NCI-H1105 (cell line): ENCODE measurements at regions not wholly inside any gene's neighbourhood (a gene's known extent, or its start where the extent isn't known, plus 50 kb on each side); places are given as distances from the start of the nearest gene placed in this dataset.

Source experiments
- DNase-seq: peaks from one replicate; lab custom pipeline; 2025; lab: John Stamatoyannopoulos, UW

DNA sequence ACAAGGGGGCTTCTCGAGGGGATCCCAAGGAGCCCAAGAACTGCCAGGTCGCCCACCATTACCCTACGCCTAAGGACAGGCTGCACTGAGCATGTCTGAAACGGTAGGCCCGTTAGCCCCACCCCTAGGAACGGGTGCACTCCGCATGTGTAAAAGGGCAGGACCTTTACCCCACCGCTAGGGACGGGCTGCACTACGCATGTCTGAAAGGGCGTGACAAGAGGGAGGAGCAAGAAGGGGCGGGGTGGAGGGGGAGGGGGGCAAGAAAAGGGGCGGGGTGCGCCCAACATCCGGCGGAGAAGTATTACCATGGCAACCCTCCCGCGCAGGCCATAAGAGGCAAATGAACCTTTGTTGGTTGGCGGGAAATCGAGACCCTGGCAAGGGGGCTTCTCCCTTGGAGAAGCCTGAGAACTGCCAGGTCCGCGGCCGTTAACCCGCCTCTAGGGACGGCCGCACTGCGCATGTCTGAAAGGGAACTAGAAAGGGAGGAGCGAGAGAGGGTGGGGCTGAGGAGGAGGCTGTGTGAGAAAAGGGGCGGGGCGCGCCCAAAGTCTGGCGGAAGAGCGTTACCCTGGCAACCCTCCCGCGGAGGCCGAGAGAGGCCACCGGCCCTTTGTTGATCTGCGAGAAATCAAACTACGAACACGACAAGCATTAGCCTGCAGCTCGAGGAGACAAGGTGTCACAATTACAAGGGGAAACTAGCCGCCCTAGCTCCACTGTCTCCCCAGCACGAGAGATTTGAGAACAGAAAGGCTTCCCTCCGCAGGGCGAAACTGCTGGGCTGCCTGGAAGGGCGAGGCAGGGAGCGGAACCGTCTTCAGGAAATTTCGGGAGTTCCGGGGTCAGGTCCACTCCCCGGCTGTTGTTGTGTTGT lies 2046.8 kb downstream of the TP53TG3F start:
- no peak for DNase-seq

DNA sequence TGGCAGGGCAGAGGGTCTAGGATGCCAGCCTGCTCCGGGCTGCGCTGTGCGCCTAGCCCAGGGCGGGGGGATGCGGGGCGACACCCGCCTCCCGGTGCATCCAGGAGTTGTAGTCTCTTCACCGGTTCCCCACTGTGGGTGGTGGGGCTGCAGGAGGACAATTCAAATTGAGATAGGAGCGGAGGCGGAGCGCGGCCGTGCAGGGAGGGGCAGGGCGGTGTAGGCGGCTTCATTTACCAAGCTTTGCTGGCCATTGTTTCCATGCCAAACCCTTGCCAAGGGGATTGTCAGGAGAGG lies 2047.4 kb downstream of the TP53TG3F start:
- DNase-seq = no peak

DNA sequence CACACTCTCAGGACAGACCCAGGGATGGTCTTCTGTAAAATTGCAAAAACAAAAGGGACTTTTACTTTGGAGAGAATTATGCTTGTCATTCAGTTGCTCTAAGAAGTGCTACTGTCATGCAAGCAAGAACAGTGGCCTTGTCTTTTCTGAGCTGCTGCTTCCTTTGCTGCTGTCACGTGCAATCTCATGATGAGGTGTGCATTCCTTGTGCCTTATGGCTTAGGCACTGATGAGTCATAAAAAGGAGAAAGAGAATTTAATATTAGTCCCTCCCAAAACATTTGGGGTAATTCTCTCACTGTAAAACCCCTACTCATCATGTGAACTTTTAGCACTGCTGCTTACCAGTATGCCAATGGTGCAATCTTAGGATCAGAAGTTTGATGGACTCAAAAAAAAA lies 2051.3 kb downstream of the TP53TG3F start:
- DNase-seq = no peak

DNA sequence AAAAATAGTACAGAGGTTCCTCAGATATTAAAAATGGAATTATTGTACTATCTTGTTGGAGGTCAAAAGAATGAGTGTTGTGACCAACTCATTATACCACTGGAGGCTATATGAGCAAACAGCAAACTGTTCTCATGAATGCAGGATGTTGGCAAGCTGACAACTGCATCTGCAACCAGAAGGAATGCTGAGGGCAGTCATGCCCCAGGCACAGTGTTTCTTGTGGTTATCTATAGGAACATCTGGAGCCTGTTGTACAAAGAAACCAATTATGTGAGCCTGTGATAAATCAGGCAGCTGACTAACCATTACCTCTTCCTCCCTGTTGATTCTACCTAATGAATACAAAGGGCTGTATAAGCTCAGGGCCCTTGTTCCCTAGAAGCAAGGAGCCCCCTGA lies 2057.1 kb downstream of the TP53TG3F start:
- no peak for DNase-seq

DNA sequence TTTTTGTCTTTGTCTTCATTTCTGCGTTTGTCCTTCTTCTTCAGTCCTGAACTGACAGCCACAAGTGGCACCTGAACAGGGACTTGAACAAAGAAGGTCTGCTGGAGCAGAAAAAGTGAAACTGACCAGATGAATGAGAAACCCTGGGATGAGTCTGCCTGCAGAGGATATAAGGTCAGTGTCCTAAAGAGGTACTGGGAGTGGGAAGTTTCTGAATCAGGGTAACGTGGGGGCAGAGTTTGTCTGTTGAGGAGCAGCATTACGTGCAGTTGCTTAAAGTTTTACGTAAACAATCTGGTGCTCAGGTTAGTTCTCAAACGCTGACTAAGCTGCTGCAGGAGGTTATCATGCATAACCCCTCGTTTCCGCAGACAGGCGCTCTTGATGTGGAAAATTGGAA lies 2057.6 kb downstream of the TP53TG3F start:
- no peak for DNase-seq

DNA sequence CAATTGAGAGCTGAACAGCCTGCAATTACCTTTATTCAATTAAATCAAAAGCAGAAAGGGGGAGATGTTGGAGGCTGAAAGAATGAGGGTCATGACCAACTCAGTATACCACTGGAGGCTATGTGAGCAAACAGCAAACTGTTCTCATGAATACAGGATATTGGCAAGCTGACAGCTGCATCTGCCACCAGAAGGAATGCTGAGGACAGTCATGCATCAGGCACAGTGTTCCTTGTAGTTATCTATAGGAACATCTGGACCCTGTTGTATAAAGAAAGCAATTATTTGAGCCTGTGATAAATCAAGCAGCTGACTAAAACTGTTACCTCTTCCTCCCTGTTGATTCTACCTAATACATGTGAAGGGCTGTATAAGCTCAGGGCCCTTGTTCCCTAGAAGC lies 2064.6 kb downstream of the TP53TG3F start:
- DNase-seq = no peak

DNA sequence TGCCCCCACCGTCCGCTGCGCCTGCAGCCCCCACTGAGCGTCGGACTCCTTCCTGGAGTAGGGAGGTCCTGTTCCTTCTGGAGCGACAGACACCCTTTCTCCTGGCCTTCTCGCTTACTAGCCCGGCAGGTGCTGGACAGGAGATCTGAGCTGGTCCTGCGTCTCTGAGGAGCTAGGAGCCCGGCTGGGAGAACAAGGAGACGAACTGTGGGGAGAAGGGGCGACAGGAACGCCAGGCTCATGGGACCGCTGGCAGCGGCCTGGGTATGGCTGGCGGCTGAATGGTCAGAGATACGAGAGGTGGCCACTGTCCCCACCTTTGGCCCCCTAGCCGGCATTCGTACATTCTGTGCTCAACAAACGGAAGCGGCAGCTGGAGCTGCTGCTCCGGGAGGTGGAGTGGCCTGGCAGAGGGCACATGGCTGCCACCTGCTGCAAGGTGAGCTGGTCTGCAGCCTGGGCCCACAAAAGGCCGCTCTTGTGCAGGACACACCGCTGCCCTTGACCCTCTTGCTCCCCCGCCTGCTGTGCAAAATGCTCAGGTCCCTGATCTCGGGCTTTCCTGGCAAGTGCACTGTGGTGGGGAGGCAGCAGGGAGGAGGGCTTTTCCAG lies 2066.7 kb downstream of the TP53TG3F start:
- peak; percentile 13 for DNase-seq

DNA sequence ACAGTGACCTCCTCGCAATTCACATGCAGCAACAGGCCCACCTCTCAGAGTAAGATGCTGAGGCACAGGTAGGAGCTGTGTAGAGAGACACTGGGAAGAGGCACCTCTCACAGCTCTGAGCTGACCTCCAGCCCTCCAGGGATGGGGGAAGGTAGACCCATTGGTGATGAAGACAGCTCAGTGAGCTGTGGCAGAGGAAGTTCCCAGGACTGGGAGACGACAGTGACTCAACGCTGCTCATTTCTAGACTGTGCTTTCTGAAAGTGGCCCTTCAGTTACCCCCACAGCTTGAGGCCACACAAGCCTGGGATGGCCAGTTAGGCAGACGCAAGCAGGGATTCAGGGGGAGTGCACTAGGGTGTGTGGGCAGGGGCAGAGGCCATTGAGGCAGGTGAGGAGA lies 2073.2 kb downstream of the TP53TG3F start:
- DNase-seq = no peak

DNA sequence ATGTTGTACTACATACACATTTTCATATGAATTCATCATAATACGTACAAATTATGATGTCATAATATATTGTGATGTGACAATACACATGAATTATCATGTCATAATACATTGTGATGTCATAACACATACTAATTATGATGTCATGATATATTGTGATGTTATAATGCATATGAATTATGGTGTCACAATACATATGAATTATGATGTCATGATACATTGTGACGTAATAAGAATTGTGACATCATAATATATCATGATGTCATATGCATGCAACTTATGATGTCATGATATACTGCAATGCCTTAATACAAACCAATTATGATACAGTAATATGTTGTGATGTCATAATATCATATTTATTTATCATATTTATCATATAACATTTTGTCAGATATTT lies 2074.3 kb downstream of the TP53TG3F start:
- no peak for DNase-seq

DNA sequence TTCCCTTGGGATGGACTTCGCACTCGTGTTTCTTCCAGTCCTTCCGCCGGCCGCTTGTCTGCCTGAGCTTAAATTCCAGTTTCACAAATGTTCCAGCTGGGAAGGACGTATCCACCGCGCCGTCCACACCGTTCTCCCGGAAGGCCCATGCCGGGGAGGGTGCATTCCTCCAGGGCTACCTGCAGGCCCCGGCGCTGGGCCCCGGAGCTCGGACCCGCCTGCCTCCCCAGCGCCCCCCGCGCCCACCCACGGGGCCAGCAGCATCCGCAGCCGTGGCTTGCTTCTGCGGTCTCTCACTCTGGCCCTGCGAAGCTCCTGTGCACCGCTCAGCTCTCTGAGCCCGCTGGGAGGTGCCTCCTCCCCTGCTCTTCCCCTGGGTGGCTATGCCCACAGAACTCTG lies 2084.1 kb downstream of the TP53TG3F start:
- DNase-seq = no peak

DNA sequence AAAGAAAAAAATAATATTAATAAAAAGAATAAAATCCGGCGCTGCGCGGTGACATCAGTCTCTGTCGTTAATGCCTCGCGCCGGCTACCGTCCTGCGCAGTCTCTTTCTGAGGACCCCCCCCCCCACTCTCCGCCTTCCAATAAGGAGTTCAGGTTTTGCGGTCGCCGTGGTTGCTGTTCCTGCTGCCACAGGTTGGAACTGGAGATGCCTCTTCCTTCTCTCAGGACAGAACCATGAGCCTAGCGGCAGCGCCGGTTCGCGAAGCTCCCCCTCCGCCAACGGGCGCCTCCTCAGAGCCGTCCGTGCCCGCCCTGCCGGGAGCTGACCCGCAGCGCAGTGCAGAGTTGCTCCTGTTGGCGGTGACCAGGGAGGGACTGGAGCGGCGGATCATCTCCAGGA lies 2093.4 kb downstream of the TP53TG3F start:
- DNase-seq = no peak

DNA sequence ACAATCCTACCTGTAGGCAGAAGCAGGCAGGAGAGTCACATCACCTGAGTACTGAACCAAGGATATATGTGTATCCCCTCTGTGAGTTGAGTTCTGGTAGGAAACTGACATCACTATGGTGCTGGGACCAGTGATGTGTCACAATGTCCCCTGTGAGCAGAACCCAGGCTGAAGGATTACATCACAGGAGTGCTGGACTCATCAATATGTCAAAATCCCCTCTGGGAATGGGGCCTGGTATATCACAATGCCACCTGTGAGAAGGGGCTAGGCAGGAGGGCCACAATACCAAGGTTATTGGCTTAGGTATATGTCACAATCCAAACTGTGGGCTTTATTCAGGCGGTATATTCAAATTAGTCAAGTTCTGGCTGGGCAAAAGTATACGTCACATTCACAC lies 2098.3 kb downstream of the TP53TG3F start:
- no peak for DNase-seq

DNA sequence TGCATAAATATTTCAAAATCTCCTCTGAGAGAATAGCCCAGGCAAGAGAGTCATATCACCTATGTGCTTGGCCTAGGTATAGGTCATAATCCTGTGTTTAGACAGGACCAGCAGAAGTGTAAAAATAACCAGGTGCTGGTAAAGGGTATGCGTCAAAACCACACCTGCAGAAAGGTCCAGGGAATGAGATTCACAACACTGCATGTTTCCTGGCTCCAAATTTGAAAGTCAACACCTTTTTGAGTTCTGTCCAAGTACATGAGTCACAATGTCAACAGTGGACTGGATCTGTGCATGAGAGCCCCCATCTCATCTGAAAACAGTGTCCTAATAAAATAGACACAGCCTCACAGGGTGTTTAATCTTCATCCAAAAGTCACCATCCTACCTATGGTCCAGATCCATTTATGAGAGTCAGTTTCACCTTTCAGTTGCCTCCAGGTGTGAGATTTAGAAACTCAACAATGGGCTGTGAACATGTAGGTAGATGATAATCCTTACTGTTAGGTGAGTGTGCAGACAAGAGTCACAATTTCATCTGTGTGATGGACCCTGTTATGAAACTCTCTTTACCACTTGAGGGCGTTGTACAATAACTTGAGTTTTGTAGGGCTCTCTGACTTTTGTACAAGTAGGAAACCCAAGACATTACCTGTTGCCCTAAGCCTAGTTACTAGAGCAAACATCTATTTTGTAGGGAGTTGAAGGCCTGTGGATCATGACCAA lies 2100.7 kb downstream of the TP53TG3F start:
- no peak for DNase-seq

DNA sequence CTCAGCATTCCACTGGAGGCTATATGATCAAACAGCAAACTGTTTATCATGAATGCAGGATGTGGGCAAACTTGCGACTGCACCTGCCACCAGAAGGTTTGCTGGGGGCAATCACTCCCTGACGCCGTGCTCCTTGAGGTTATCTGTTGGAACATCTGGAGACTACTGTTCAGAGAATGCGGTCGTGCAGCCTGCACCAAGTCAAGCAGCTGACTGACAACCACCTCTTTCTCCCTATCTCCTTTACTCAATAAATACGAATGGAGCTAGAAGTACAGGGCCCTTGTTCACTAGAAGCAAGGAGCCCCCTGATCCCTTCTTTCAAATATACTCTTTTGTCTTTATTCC lies 2101.2 kb downstream of the TP53TG3F start:
- no peak for DNase-seq

DNA sequence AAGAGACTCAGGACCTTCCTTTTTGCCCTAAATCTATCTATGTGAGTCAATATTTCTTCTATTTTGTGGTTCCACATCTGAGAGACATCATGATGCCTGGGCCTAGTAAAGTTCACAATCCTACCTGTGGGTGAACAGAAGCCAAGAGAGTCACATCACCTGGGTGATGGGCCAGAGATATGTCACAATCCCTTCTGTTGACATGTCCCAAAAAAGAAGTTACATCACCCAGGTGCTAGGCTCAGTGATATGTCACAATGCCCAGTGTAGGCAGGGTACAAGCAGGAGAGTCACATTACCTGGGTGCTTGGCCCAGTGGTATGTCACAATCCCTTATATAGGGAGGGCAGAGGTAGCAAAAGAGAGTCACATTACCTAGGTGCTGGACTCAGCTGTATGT lies 2101.9 kb downstream of the TP53TG3F start:
- DNase-seq = no peak

DNA sequence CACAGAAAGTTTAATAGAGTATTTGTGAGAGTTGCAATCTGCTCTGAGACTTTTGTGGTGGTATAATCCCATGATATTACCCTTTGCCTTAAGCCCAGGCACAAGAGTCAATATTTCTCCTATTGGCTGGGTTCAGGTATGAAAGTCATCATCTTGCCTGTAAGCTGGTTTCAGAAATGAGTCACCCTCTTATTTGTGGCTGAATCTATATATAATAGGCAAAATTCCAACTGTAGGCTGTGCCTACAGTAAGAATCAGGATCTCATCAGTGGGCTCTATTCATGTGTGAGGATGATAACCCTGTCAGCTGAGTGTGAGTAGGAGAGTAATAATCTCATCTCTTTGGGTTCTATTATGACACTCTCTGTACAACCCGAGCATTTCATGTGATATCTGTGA lies 2103.1 kb downstream of the TP53TG3F start:
- no peak for DNase-seq

DNA sequence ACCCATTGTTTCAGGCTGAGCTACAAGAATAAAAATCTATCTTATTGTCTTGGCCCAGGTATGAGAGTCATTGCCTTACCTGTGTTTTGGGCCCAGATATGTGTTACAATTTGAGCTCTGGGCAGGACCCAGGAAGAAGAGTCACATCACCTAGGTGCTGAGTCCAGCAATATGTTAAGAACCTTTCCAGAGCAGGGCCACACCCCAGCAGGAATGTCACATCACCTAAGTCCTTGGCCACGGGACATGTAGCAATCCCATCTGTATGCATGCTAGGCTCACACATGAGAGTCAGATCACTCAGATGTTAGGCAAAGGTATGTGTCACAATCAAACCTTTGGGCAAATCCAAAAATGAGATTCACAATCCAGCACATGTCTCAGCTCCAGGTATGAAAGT lies 2103.5 kb downstream of the TP53TG3F start:
- no peak for DNase-seq

DNA sequence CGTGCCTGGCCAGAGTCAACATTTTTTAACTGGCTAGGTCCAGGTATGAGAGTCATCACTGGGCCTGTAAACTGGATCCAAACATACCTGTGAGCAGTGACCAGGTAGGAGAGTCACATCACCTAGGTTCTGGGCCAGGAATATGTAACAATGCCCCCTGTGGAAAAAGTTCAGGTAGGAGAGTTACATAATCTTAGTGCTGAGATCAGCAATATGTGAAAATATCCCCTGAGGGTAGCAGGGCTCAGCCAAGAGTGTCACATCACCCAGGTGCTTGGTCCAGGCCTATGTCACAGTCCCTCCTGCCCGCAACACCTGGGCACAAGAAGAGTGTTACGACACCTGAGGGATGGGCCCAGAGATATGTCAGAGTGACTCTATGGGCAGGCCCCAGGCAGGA lies 2104.7 kb downstream of the TP53TG3F start:
- DNase-seq = no peak

DNA sequence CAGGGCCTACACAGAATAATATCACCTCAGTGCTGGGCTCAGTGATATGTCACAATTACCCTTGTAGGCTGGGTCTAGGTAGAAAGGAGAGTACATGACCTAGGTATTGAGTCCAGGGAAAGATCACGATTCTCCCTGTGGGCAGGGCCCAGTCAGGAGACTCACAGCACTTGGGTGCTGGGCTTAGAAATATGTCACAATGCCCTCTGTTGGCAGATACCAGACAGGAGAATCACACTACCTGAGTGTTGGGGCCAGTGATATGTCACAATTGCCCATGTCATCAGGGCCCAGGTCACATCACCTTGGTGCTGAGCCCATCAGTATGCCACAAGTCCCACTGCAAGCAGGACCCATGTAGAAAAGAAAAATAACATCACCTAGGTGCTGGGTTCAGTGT lies 2105.5 kb downstream of the TP53TG3F start:
- DNase-seq = no peak

DNA sequence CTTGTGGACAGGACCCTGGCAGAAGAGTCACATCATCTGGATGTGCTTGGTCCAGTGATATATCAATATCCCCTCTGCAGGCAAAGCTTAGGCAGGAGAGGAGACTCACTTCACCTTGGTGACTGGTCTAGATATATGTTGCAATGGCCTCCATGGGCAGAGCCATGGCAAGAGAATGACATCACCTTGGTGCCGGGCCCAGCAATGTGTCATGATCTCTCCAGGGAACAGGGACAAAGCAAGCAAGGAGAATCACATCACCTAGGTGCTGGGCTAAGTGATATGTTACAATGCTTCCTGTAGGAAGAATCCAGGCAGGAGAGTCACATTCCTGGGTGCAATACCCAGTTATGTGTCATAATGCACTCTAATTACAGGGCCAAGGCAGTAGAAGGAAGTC lies 2106.2 kb downstream of the TP53TG3F start:
- no peak for DNase-seq

DNA sequence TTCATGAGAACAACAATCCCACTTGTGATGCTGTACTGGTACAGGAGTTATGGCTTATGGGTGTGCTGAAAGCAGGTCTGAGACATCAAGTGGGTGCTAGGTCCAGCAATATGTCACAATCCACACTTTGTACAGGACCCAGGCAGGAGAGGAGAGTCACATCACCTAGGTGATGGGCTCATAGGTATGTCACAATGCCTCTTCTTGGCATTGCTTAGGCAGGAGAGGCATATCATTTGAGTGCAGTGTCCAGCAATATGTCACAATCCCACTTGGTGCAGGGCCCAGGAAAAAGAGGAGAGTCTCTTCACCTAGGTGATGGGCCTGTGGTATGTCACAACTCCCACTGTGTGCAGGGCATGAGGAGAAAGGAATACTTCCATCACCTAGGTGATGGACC lies 2110.0 kb downstream of the TP53TG3F start:
- DNase-seq = no peak

DNA sequence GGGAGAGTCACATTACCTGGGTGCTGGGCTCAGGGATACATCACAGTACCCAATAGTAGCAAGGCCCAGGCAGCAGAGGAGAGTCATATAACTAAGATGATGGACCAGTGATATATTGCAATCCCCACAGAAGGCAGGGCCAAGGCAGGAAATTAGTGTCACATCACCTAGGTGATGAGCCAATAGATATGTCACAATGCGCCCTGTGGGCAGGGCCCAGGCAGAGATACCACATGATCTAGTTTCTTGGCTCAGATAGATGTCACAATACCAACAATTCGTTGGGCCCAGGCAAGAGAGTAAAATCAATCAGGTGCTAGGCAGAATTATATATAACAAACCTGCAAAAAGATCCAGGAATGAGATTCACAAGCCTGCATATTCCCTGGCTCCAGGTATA lies 2111.5 kb downstream of the TP53TG3F start:
- no peak for DNase-seq

DNA sequence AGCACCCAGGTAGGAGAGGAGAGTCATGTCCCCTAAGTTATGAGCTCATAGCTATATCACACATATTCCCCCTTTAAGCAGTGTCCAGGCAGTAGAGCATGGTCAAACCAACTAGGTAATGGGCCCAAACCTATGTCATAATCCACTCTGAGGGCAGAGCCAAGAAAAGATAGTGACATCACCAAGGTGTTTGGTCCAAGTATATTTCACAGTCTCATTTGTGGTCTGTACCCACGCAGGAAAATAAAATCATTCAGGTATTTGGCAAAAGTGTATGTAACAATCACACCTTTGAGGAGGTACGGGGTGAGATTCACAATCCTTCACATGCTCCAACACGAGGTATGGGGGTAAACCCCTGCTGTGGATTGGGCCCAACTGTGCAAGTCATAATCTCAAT lies 2112.8 kb downstream of the TP53TG3F start:
- no peak for DNase-seq

DNA sequence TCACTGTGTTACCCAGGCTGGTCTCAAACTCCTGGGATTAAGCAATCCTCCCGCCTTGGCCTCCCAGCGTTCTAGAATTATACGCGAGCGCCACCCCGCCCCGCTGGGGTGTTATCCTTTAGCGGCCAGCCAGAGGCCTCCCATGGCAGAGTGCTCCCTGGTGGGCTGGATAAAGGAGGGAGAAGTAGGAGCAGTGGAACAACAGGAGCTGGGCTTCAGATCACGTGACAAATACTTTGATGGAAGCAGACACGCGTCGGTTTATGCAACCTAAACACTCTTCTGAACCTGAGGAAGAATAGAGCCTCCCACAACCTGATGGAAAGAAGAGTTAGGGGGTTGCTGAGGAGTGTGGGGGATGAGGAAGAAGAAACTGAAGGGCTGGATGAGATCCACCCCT lies 2114.0 kb downstream of the TP53TG3F start:
- DNase-seq = no peak
